Ovary (tissue), 7 donors: ENCODE measurements at regions not wholly inside any gene's neighbourhood (a gene's known extent, or its start where the extent isn't known, plus 50 kb on each side); places are given as distances from the start of the nearest gene placed in this dataset.

ENCODE experiments used
- DNase-seq, 5 donors: peaks; one replicate each; pipeline ENCODE4 v3.0.0-alpha.2; 2019 to 2020
- H3K27ac ChIP-seq, 2 donors: fragments of 200-600 bp; one replicate each; pipeline versions ENCODE4 v1.5.1 to v1.8.0; 2019 to 2022
- H3K27me3 ChIP-seq: fragments of 200-600 bp; one replicate; pipeline ENCODE4 v1.8.0; 2022
- H3K36me3 ChIP-seq: fragments of 200-600 bp; sonication (generic); one replicate; pipeline ENCODE4 v1.5.1; 2019
- H3K4me1 ChIP-seq: one replicate; pipeline ENCODE4 v1.8.1; 2013; ENCODE audit warnings: mild to moderate bottlenecking, moderate library complexity; ENCODE audit not compliant: insufficient read depth
- H3K4me3 ChIP-seq: fragments of 200-600 bp; sonication (generic); one replicate; pipeline ENCODE4 v1.5.1; 2017
- H3K9me3 ChIP-seq, 2 donors: fragments of 200-600 bp in 1 of 2; sonication (generic) in 1 of 2; one replicate each; pipeline versions ENCODE4 v1.5.1 to v1.8.1; 2013 to 2019; ENCODE audit warnings: mild to moderate bottlenecking in 1 of 2, moderate library complexity in 1 of 2
- CTCF ChIP-seq, 3 donors: fragments of 450-650 bp in 2 of 3; fragments of 200-600 bp in 1 of 3; IDR thresholded peaks; one replicate each; pipeline versions ENCODE4 v1.5.1 to v1.8.0; 2016 to 2022; ENCODE audit warnings: antibody characterized with exemption in 3 of 3, mild to moderate bottlenecking in 1 of 3
- EP300 ChIP-seq: sonication (generic); formaldehyde crosslinking; IDR thresholded peaks from one replicate; pipeline ENCODE4 v1.6.1; 2017; ENCODE audit warnings: antibody characterized with exemption
- POLR2A ChIP-seq: fragments of 450-650 bp; IDR thresholded peaks from one replicate; pipeline ENCODE4 v1.6.1; 2017; ENCODE audit warnings: antibody characterized with exemption, mild to moderate bottlenecking, moderate library complexity
- WGBS, 3 donors: extraction: QIAGEN DNeasy Blood & Tissue Kit in 1 of 3; methylation state at CpG; one replicate each; pipeline versions ENCODE4 v1.1.5 to v1.1.7; 2013 to 2017; 5-methylcytosine and 5-hydroxymethylcytosine counted together
- intact Hi-C, 4 donors: fragments of 100-400 bp; cut with DNase I; formaldehyde crosslinking; loops; one replicate each; pipeline versions ENCODE4 v1.11.0 to v1.15.1; 2022 to 2023
- donor health status: DM: no; HTN: no; CAD: no; lungs with moderate emphysema.
- donor health status: DM: no; HTN: no; CAD: no.
- donor health status: Bipolar disorder and iron deficiency.
- donor health status: DM: no; HTN: no; CAD: no.
- donor health status: DM: yes; HTN: yes; CAD: no.

- H3K4me1 ChIP-seq: no peaks in the 10 kb centered on the region
- TF ChIP-seq EP300: no peak
- TF ChIP-seq POLR2A: no peak
- TF ChIP-seq CTCF (IDR thresholded peaks at IDR 0.05): no peak
- H3K36me3 ChIP-seq: no peaks in the 10 kb centered on the region
- no peaks in the 10 kb centered on the region for H3K27me3 ChIP-seq
- H3K9me3 ChIP-seq: no peaks in the 10 kb centered on the region
- intact Hi-C loops: no loop called here
- no peak overlapping the region for H3K27ac ChIP-seq
- WGBS, 3 donors: 76 to 87% (median 76%) methylated on average over 1 of the region's 1 CpG
- no peak for DNase-seq
- H3K4me3 ChIP-seq: no peak overlapping the region
Measured at GRCh38 chr15:39239562-39239961, 341.3 kb upstream of the THBS1 start.

- intact Hi-C loops: no loop called here
- Histone ChIP-seq H3K9me3 (no peaks in the 10 kb centered on the region), H3K36me3 (no peaks in the 10 kb centered on the region), H3K27me3 (no peaks in the 10 kb centered on the region), H3K4me3 (no peak overlapping the region), H3K4me1 (no peaks in the 10 kb centered on the region), H3K27ac (no peak overlapping the region)
- DNase-seq: no peak
- TF ChIP-seq POLR2A (no peak), EP300 (no peak), CTCF (IDR thresholded peaks at IDR 0.05) (no peak)
Measured at GRCh38 chr15:39242345-39242744, 338.5 kb upstream of the THBS1 start.

- intact Hi-C loops: no loop called here
- Histone ChIP-seq H3K27me3 (no peaks in the 10 kb centered on the region), H3K4me3 (no peak overlapping the region), H3K36me3 (no peaks in the 10 kb centered on the region), H3K9me3 (no peaks in the 10 kb centered on the region), H3K4me1 (no peaks in the 10 kb centered on the region), H3K27ac (no peak overlapping the region)
- 91 to 96% (median 93%) methylated on average over 1 of the region's 1 CpG for WGBS, 3 donors
- no peak for TF ChIP-seq POLR2A
- no peak for TF ChIP-seq EP300
- TF ChIP-seq CTCF (IDR thresholded peaks at IDR 0.05): no peak
- DNase-seq: no peak
Measured at GRCh38 chr15:39243396-39243795, 337.5 kb upstream of the THBS1 start.

- Histone ChIP-seq H3K4me1 (no peaks in the 10 kb centered on the region), H3K27me3 (no peaks in the 10 kb centered on the region), H3K36me3 (no peaks in the 10 kb centered on the region), H3K9me3 (no peaks in the 10 kb centered on the region), H3K4me3 (no peak overlapping the region), H3K27ac (no peak overlapping the region)
- DNase-seq: no peak
- intact Hi-C loops: no loop called here
- TF ChIP-seq CTCF (IDR thresholded peaks at IDR 0.05) (no peak), POLR2A (no peak), EP300 (no peak)
- 84 to 89% (median 88%) methylated on average over 1 of the region's 1 CpG for WGBS, 3 donors
Measured at GRCh38 chr15:39244776-39245175, 336.1 kb upstream of the THBS1 start.

GRCh38 chr15:39246523-39246922, 334.4 kb upstream of the THBS1 start:
- no peaks in the 10 kb centered on the region for H3K27me3 ChIP-seq
- intact Hi-C loops: no loop called here
- H3K9me3 ChIP-seq: no peaks in the 10 kb centered on the region
- WGBS, 3 donors: 92 to 100% (median 97%) methylated on average over 1 of the region's 1 CpG
- DNase-seq: no peak
- H3K27ac ChIP-seq: no peak overlapping the region
- no peak overlapping the region for H3K4me3 ChIP-seq
- H3K36me3 ChIP-seq: no peaks in the 10 kb centered on the region
- no peaks in the 10 kb centered on the region for H3K4me1 ChIP-seq
- TF ChIP-seq POLR2A: no peak
- no peak for TF ChIP-seq EP300
- TF ChIP-seq CTCF (IDR thresholded peaks at IDR 0.05): no peak
